ENCODE measurements at regions not wholly inside any gene's neighbourhood (a gene's known extent, or its start where the extent isn't known, plus 50 kb on each side); places are given as distances from the start of the nearest gene placed in this dataset.

DNA sequence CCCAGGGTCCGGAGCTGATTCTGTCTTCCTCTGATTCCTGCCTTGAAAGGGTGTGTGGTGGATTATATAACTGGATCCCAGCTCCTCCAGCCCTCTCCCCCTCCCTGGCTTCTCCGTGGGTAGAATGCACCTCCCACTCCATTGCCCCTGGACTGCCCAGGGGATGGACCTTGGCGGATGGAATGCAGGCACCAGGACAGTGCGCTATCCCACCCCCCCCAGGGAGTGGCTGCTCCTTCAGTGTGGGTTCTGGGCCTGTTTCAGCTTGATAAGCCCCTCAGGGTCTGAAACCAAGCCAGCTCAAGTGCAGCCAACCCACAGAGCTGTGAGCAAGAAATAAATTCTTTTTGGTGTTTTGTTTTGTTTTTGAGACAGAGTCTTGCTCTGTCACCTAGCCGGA, 112.4 kb upstream of the TMEM132D start:
- TF ChIP-seq POLR2A (IDR thresholded peaks at IDR 0.05) = no peak
- TF ChIP-seq, protein P1, sequence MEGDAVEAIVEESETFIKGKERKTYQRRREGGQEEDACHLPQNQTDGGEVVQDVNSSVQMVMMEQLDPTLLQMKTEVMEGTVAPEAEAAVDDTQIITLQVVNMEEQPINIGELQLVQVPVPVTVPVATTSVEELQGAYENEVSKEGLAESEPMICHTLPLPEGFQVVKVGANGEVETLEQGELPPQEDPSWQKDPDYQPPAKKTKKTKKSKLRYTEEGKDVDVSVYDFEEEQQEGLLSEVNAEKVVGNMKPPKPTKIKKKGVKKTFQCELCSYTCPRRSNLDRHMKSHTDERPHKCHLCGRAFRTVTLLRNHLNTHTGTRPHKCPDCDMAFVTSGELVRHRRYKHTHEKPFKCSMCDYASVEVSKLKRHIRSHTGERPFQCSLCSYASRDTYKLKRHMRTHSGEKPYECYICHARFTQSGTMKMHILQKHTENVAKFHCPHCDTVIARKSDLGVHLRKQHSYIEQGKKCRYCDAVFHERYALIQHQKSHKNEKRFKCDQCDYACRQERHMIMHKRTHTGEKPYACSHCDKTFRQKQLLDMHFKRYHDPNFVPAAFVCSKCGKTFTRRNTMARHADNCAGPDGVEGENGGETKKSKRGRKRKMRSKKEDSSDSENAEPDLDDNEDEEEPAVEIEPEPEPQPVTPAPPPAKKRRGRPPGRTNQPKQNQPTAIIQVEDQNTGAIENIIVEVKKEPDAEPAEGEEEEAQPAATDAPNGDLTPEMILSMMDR (IDR thresholded peaks at IDR 0.05) = no peak
